RWPE2 (cell line): ENCODE measurements at regions not wholly inside any gene's neighbourhood (a gene's known extent, or its start where the extent isn't known, plus 50 kb on each side); places are given as distances from the start of the nearest gene placed in this dataset.
"Not testable (repeated sequence)": the region's sequence is repeated elsewhere in the genome, so short reads cannot be mapped to it uniquely, and the experiment has no call there.

Experiments used
- ATAC-seq: fragments of 200-7000 bp; cut with Tn5 transposase; 3 replicates; pipeline ENCODE4 v1.9.1; 2021; ENCODE audit warnings: low read depth
- DNase-seq: peaks from one replicate; pipeline ENCODE4 v3.0.0-alpha.2; 2020; ENCODE audit warnings: low spot score
- H3K27ac ChIP-seq: fragments of 450-650 bp; 2 replicates; pipeline ENCODE4 v1.5.1; 2017; ENCODE audit warnings: mild to moderate bottlenecking; ENCODE audit not compliant: poor library complexity, severe bottlenecking
- H3K27me3 ChIP-seq: fragments of 250-450 bp; sonication (Bioruptor Pico); 2 replicates; pipeline ENCODE4 v1.5.1; 2021; ENCODE audit warnings: mild to moderate bottlenecking, moderate library complexity; ENCODE audit not compliant: insufficient read depth, poor library complexity, severe bottlenecking
- H3K36me3 ChIP-seq: fragments of 250-450 bp; sonication (Bioruptor Pico); 2 replicates; pipeline ENCODE4 v1.5.1; 2020; ENCODE audit warnings: low read depth, mild to moderate bottlenecking, moderate library complexity
- H3K4me1 ChIP-seq: fragments of 250-450 bp; sonication (Bioruptor Pico); 2 replicates; pipeline ENCODE4 v1.5.1; 2021; ENCODE audit warnings: mild to moderate bottlenecking, moderate library complexity; ENCODE audit not compliant: insufficient read depth, poor library complexity, severe bottlenecking
- H3K4me3 ChIP-seq: fragments of 250-450 bp; sonication (Bioruptor Pico); 2 replicates; pipeline ENCODE4 v1.5.1; 2021; ENCODE audit warnings: mild to moderate bottlenecking, moderate library complexity; ENCODE audit not compliant: severe bottlenecking
- H3K9me3 ChIP-seq: fragments of 250-450 bp; sonication (Bioruptor Pico); 2 replicates; pipeline ENCODE4 v1.5.1; 2021; ENCODE audit warnings: mild to moderate bottlenecking, moderate library complexity; ENCODE audit not compliant: severe bottlenecking
- TF ChIP-seq, protein P1 (sequence below): fragments of 450-650 bp; IDR thresholded peaks from one replicate; pipeline ENCODE4 v1.5.1; 2017; ENCODE audit warnings: mild to moderate bottlenecking, moderate library complexity; ENCODE audit not compliant: poor library complexity, severe bottlenecking

DNA sequence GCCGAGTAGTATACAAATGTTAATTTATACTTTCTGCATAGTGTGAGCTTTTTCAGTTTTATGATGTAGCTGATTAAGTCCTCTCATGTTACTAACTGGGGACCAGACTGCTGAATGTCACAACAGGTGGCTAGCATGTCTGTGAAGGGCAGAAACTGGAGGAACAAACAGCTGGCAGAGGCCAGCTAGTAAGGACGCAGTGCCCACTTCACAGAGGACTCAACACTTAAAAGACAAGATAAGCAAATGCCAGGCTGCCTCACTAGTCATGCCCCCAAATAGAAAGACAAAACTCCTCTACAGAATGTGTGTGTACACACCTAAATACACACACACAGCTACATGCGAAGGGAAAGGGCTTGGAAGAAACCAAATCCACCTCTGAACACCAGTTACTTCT, 73.8 kb upstream of the ZNF678 start:
- TF ChIP-seq, protein P1, sequence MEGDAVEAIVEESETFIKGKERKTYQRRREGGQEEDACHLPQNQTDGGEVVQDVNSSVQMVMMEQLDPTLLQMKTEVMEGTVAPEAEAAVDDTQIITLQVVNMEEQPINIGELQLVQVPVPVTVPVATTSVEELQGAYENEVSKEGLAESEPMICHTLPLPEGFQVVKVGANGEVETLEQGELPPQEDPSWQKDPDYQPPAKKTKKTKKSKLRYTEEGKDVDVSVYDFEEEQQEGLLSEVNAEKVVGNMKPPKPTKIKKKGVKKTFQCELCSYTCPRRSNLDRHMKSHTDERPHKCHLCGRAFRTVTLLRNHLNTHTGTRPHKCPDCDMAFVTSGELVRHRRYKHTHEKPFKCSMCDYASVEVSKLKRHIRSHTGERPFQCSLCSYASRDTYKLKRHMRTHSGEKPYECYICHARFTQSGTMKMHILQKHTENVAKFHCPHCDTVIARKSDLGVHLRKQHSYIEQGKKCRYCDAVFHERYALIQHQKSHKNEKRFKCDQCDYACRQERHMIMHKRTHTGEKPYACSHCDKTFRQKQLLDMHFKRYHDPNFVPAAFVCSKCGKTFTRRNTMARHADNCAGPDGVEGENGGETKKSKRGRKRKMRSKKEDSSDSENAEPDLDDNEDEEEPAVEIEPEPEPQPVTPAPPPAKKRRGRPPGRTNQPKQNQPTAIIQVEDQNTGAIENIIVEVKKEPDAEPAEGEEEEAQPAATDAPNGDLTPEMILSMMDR = no peak
- ATAC-seq (no peak), DNase-seq (no peak)
- H3K27ac ChIP-seq = no peak overlapping the region
- no peaks in the 10 kb centered on the region for H3K36me3 ChIP-seq
- no peak overlapping the region for H3K4me3 ChIP-seq
- H3K9me3 ChIP-seq = no peaks in the 10 kb centered on the region
- no peaks in the 10 kb centered on the region for H3K4me1 ChIP-seq
- no peaks in the 10 kb centered on the region for H3K27me3 ChIP-seq

DNA sequence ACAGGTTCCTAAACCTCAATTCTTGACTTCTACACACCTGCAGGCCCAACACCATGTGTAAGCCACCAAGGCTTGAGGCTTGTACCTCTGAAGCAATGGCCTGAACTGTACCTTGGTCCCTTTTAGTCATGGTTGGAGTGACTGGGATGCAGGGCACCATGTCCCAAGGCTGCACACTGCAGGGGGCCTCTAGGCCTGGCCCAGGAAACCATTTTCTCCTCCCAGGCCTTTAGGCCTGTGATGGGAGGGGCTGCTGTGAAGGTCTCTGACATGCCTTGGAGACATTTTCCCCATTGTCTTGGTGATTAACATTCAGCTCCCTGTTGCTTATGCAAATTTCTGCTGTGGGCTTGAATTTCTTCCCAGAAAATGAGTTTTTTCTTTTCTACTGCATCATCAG, 75.8 kb upstream of the ZNF678 start:
- no peak for DNase-seq
- no peak for ATAC-seq
- TF ChIP-seq, protein P1 = no peak
- Histone ChIP-seq H3K4me3 (no peak overlapping the region), H3K27ac (no peak overlapping the region), H3K36me3 (no peaks in the 10 kb centered on the region), H3K27me3 (no peaks in the 10 kb centered on the region), H3K9me3 (no peaks in the 10 kb centered on the region), H3K4me1 (no peaks in the 10 kb centered on the region)

DNA sequence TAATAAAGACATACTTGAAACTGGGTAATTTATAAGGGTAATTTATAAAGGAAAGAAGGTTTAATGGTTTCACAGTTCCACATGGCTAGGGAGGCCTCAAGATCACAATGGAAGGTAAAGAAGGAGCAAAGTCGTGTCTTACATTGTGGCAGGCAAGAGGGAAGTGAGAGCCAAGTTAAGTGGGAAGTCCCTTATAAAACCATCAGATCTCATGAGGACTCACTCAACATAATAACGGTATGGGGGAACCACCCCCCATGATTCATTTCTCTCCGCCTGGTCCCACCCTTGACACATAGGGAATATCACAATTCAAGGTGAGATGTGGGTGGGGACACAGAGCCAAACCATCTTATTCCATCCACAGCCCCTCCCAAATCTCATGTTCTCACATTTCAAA, 76.8 kb upstream of the ZNF678 start:
- TF ChIP-seq, protein P1 = no peak

DNA sequence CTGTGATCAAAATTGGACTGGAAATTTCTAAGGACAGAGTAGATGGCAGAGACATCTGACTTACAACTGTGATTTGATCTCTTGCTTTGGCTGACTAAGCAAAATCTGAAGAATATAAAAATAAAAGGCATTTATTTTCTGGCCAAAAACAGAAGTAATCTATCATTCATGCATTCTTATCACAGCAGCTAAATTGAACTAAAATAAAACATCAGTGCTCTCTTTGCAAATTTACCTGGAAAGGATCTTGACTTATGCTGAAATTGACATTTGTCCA, 81.4 kb upstream of the ZNF678 start:
- Histone ChIP-seq H3K27me3 (no peaks in the 10 kb centered on the region), H3K4me3 (no peak overlapping the region), H3K27ac (no peak overlapping the region), H3K36me3 (no peaks in the 10 kb centered on the region), H3K9me3 (no peaks in the 10 kb centered on the region), H3K4me1 (no peaks in the 10 kb centered on the region)
- DNase-seq = no peak
- TF ChIP-seq, protein P1 = no peak
- no peak for ATAC-seq

More for the DNA sequence above, 76.8 kb upstream of the ZNF678 start:
- Histone ChIP-seq H3K27me3 (no peaks in the 10 kb centered on the region), H3K9me3 (no peaks in the 10 kb centered on the region), H3K27ac (no peak overlapping the region), H3K4me3 (no peak overlapping the region), H3K4me1 (no peaks in the 10 kb centered on the region), H3K36me3 (no peaks in the 10 kb centered on the region)
- ATAC-seq (no peak), DNase-seq (no peak)

DNA sequence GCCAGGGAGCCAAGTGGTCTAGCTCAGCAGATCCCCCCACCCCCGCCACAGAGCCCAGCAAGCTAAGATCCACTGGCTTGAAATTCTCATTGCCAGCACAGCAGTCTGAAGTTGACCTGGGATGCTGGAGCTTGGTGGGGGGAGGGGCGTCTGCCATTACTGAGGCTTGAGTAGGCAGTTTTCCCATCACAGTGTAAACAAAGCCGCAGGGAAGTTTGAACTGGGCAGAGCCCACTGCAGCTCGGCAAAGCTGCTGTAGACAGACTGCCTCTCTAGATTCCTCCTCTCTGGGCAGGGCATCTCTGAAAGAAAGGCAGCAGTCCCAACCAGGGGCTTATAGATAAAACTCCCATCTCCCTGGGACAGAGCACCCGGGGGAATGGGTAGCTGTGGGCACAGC, 89.3 kb upstream of the ZNF678 start:
- ATAC-seq = not testable (repeated sequence)

More for the DNA sequence above, 89.3 kb upstream of the ZNF678 start:
- H3K27me3 ChIP-seq, H3K4me3 ChIP-seq, H3K36me3 ChIP-seq, H3K9me3 ChIP-seq, H3K4me1 ChIP-seq, DNase-seq, H3K27ac ChIP-seq: not testable (repeated sequence)
